B cell (primary cell): ENCODE measurements at regions not wholly inside any gene's neighbourhood (a gene's known extent, or its start where the extent isn't known, plus 50 kb on each side); places are given as distances from the start of the nearest gene placed in this dataset.

Experiments
- CTCF ChIP-seq: fragments of 200-600 bp; IDR thresholded peaks from one replicate; pipeline ENCODE4 v1.8.0; 2022; ENCODE audit warnings: antibody characterized with exemption, mild to moderate bottlenecking
- EZH2 ChIP-seq: IDR thresholded peaks from 2 replicates; pipeline ENCODE4 v1.6.1; 2012; ENCODE audit warnings: borderline replicate concordance, low read depth, mild to moderate bottlenecking, moderate library complexity, low read length; ENCODE audit not compliant: insufficient read depth, poor library complexity, severe bottlenecking

- TF ChIP-seq CTCF (no peak), EZH2 (no peak)
Observed at GRCh38 chr19:30997222-30997621, 352.0 kb downstream of the TSHZ3 start.
